Effector memory CD8-positive, alpha-beta T cell (primary cell): ENCODE measurements at regions not wholly inside any gene's neighbourhood (a gene's known extent, or its start where the extent isn't known, plus 50 kb on each side); places are given as distances from the start of the nearest gene placed in this dataset.

ENCODE experiments used
- ATAC-seq: fragments of 150-1000 bp; cut with Tn5 transposase; replicated peaks from 2 replicates; pipeline ENCODE4 v1.10.0; 2021; ENCODE audit warnings: mild to moderate bottlenecking, moderate library complexity
- DNase-seq, 3 experiments: peaks; one replicate each; pipeline ENCODE4 v3.0.0; 2021
- H3K27ac Mint-ChIP-seq, 2 donors: one replicate each; pipeline ENCODE4 v1.8.0; 2022; ENCODE audit warnings: mild to moderate bottlenecking in 2 of 2, mixed read lengths in 2 of 2, moderate library complexity in 2 of 2
- H3K27me3 Mint-ChIP-seq, 2 donors: one replicate each; pipeline ENCODE4 v1.8.0; 2022; ENCODE audit warnings: mixed read lengths in 2 of 2
- H3K36me3 Mint-ChIP-seq: one replicate; pipeline ENCODE4 v1.8.0; 2022; ENCODE audit warnings: mild to moderate bottlenecking, moderate library complexity, mixed read lengths; ENCODE audit not compliant: insufficient read depth
- H3K4me1 Mint-ChIP-seq, 2 donors: one replicate each; pipeline ENCODE4 v1.8.0; 2022; ENCODE audit warnings: low read depth in 2 of 2, mixed read lengths in 2 of 2
- H3K4me3 Mint-ChIP-seq, 2 donors: one replicate each; pipeline ENCODE4 v1.8.0; 2022; ENCODE audit warnings: mild to moderate bottlenecking in 2 of 2, mixed read lengths in 2 of 2, moderate library complexity in 2 of 2
- H3K9me3 Mint-ChIP-seq, 2 donors: one replicate each; pipeline ENCODE4 v1.8.0; 2022; ENCODE audit warnings: mixed read lengths in 2 of 2

DNA sequence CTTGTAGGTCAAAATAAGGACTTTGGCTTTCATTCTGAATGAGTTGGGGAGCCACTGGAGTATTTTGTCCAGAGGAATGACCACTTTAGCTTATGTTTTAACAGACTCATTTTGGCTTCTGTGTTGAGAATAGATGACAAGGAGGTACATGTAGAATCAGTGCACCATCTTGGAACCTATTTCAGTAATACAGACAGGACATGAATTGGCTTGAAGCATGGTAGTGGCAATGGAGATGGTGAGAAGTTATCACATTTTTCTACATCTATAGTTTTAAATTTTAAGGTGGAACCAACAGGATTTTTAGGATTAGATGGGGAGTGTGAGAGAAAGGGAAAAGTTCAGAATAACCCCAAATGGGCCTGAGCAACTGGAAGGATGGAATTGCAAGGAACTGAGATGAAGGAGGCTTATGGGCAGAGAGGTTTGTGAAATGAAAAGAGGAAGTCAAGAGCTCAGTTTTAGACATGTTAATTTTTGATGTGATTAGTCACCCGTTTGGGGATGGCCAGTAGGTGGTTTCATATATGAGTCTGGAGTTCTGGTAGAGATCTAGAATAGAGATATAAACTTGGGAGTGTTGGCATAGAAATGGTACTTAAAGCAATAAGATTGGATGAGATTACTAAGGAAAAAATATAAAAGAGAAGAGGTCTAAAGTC, 89.2 kb upstream of the JAZF1 start:
- Mint-ChIP-seq H3K4me3 (no peak overlapping the region), H3K4me1 (peaks cover 2 to 8% of the 10 kb centered on the region in 2 donors), H3K9me3 (no peaks in the 10 kb centered on the region), H3K36me3 (no peaks in the 10 kb centered on the region), H3K27ac (no peak overlapping the region), H3K27me3 (peaks cover 12 to 19% of the 10 kb centered on the region in 2 donors)
- DNase-seq: no peak
- ATAC-seq: no peak

DNA sequence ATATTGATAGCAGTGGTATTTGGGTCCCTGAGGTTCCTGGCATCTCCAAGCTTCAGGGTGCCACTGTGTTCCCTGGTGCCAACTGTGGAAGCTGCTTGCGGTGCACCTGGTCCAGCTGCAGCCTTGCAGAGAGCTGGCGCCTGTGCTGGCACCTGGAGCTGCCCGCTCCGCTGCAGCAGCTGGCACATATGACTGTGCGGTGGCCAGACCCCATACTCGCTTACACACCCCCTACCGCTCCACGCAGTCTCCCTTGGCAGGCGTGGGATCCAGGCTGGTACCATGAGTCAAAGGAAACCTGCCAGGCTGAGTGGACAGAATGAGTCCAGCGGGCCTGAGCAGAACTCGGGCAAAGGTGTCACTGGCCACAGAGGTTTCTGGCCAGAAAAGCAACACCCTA, 89.9 kb upstream of the JAZF1 start:
- H3K9me3 Mint-ChIP-seq: no peaks in the 10 kb centered on the region
- H3K27ac Mint-ChIP-seq: no peak overlapping the region
- H3K4me1 Mint-ChIP-seq: peaks cover 2 to 8% of the 10 kb centered on the region in 2 donors
- DNase-seq (no peak), ATAC-seq (no peak)
- peaks cover 12 to 19% of the 10 kb centered on the region in 2 donors for H3K27me3 Mint-ChIP-seq
- no peaks in the 10 kb centered on the region for H3K36me3 Mint-ChIP-seq
- no peak overlapping the region for H3K4me3 Mint-ChIP-seq

DNA sequence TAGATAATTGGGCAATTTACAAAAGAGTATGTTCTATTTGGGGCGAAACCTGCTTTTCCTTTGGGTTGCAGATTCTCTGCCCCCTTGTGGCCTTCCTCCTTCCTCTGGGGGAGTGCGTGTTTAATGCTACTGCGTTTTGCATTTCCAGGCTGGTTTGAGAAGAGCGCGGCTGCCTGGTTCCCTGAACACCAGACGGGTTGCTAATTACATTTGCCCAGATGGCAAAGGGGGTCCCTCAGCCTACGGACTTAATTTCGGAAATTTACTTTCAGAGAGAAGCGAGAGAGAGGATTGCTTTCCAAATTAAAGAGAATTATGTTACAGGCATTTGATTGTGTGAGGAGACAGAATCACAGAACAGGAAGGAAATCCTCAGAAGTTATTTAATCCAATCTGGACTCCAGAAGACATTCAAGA, 91.9 kb upstream of the JAZF1 start:
- H3K27ac Mint-ChIP-seq: no peak overlapping the region
- DNase-seq (peak; percentile 12 to 16 (median 14)), ATAC-seq (peak; percentile 37)
- H3K9me3 Mint-ChIP-seq: no peaks in the 10 kb centered on the region
- peaks cover 13 to 19% of the 10 kb centered on the region in 2 donors for H3K27me3 Mint-ChIP-seq
- no peaks in the 10 kb centered on the region for H3K36me3 Mint-ChIP-seq
- H3K4me3 Mint-ChIP-seq: no peak overlapping the region
- peaks cover 2 to 3% of the 10 kb centered on the region in 2 donors for H3K4me1 Mint-ChIP-seq

DNA sequence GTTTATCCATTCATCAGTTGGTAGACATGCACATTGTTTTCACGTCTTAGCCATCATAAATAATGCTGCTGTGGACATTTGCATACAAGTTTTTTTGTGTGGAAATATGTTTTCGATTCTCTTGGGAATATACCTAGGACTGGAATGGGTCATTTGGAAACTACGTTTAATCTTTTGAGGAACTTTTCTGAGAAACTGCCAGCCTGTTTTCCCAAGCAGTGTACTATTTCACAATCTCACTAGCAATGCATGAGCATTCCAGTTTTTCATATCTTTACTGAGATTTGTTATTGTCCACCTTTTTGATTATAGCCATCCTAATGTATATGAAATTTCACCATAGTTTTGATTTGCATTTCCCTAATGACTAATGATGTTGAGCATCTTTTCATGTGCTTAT, 95.7 kb upstream of the JAZF1 start:
- H3K9me3 Mint-ChIP-seq: no peaks in the 10 kb centered on the region
- peaks cover 2 to 3% of the 10 kb centered on the region in 2 donors for H3K4me1 Mint-ChIP-seq
- H3K4me3 Mint-ChIP-seq: no peak overlapping the region
- DNase-seq: no peak
- H3K27ac Mint-ChIP-seq: no peak overlapping the region
- H3K27me3 Mint-ChIP-seq: peaks cover 2 to 11% of the 10 kb centered on the region in 2 donors
- no peak for ATAC-seq
- H3K36me3 Mint-ChIP-seq: no peaks in the 10 kb centered on the region

DNA sequence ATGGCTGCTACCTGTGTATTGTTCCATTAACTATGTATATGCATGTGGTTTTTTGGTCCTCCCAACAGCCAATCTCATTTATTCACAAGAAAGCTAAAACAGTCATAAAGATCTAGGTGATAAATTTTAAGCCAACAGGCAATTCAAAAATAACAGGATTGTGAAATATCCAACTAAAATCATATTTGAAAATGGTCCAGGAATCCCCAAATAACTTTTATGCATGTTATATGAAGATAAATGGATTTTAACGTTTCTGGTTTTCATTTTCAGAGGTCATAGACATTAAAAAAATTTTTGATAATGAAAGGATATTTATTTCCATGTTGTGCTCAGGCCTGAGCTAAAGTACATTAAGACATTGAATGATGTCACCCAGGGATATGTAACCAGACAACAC, 96.8 kb upstream of the JAZF1 start:
- H3K36me3 Mint-ChIP-seq: no peaks in the 10 kb centered on the region
- ATAC-seq: no peak
- peaks cover 2 to 3% of the 10 kb centered on the region in 2 donors for H3K4me1 Mint-ChIP-seq
- H3K27me3 Mint-ChIP-seq: peaks cover 11 to 13% of the 10 kb centered on the region in 2 donors
- H3K9me3 Mint-ChIP-seq: no peaks in the 10 kb centered on the region
- H3K4me3 Mint-ChIP-seq: no peak overlapping the region
- H3K27ac Mint-ChIP-seq: no peak overlapping the region
- no peak for DNase-seq

DNA sequence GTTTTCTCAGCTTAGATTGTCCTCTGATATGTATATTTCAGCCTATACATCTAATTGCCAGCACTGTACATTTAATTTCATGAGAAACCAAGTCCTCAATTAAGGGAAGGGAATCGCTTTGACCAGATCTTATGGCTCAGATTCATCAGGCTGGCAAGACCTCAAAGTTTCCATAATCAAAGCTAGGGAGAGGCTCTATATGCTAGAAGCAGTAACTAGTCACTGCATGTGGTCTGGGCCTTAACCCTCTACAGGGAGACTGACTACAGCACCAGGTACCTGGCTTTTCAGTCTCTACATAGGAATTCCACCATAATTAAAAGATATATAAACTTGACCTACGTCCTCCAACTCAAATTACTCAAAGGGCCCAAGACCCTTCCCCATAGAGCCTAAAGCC, 97.4 kb upstream of the JAZF1 start:
- no peak overlapping the region for H3K27ac Mint-ChIP-seq
- DNase-seq (no peak), ATAC-seq (no peak)
- H3K36me3 Mint-ChIP-seq: no peaks in the 10 kb centered on the region
- no peak overlapping the region for H3K4me3 Mint-ChIP-seq
- H3K9me3 Mint-ChIP-seq: no peaks in the 10 kb centered on the region
- H3K27me3 Mint-ChIP-seq: peaks cover 11 to 15% of the 10 kb centered on the region in 2 donors
- H3K4me1 Mint-ChIP-seq: no peaks in the 10 kb centered on the region

DNA sequence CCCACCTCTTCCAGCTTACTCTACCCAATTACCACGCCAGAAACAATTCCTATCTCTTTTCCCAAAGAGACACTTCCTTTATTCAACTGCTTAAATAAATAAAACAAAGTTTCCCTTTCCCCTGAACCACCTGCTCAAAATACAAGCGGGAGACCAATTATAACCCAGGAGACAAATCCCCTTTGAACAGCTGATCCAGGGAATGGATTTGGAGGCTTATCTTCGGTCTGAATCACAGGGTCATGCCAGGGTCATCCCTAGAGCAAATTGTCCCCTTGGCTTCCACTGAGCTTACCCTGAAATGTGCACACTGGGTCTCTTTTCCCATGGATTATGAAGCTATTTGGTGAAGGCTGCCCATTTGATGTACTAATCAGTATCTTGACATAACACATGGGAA, 99.9 kb upstream of the JAZF1 start:
- H3K4me1 Mint-ChIP-seq: no peaks in the 10 kb centered on the region
- H3K27me3 Mint-ChIP-seq: peaks cover 11 to 29% of the 10 kb centered on the region in 2 donors

DNA sequence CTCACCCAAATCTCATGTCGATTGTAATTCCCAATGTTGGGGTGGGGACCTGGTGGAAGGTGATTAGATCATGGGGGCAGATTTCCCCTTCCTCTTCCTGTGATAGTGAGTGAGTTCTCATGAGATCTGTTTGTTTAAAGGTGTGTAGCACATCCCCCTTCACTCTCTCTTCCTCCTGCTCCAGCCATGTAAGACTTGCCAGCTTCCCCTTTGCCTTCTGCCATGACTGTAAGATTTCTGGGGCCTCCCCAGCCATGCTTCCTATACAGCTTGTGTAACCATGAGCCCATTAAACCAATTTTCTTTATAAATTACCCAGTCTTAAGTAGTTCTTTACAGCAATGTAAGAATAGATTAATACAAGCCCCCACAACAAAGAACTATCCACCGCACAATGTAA, 109.9 kb upstream of the JAZF1 start:
- H3K36me3 Mint-ChIP-seq: no peaks in the 10 kb centered on the region
- DNase-seq (no peak), ATAC-seq (no peak)
- no peak overlapping the region for H3K27ac Mint-ChIP-seq
- no peaks in the 10 kb centered on the region for H3K4me1 Mint-ChIP-seq
- H3K9me3 Mint-ChIP-seq: no peaks in the 10 kb centered on the region
- H3K4me3 Mint-ChIP-seq: no peak overlapping the region
- peaks cover 14 to 44% of the 10 kb centered on the region in 2 donors for H3K27me3 Mint-ChIP-seq

More for the DNA sequence above, 99.9 kb upstream of the JAZF1 start:
- Mint-ChIP-seq H3K4me3 (no peak overlapping the region), H3K36me3 (no peaks in the 10 kb centered on the region), H3K9me3 (no peaks in the 10 kb centered on the region), H3K27ac (no peak overlapping the region)
- no peak for ATAC-seq
- no peak for DNase-seq

DNA sequence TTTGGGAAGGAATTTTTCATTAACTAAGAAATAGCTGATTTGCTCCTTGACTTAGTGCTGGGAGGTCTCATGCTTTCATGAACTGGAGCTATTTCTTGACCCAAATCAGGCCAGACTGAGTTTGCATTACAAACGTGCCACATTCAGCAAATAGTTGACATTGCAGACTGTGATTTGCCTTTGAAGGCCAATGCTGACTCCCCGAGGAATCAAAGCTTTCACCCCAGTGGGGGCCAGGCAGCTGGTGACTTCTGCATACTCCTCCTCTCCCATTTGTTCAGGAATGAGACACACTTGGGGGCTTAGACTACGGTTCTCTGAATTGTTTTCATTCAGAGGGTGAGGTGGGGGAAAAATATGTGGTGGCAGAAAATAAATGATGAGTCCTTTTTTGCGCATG, 111.0 kb upstream of the JAZF1 start:
- Mint-ChIP-seq H3K4me3 (no peak overlapping the region), H3K4me1 (no peaks in the 10 kb centered on the region), H3K36me3 (no peaks in the 10 kb centered on the region), H3K9me3 (no peaks in the 10 kb centered on the region), H3K27me3 (peaks cover 16 to 33% of the 10 kb centered on the region in 2 donors), H3K27ac (no peak overlapping the region)
- no peak for DNase-seq
- no peak for ATAC-seq

DNA sequence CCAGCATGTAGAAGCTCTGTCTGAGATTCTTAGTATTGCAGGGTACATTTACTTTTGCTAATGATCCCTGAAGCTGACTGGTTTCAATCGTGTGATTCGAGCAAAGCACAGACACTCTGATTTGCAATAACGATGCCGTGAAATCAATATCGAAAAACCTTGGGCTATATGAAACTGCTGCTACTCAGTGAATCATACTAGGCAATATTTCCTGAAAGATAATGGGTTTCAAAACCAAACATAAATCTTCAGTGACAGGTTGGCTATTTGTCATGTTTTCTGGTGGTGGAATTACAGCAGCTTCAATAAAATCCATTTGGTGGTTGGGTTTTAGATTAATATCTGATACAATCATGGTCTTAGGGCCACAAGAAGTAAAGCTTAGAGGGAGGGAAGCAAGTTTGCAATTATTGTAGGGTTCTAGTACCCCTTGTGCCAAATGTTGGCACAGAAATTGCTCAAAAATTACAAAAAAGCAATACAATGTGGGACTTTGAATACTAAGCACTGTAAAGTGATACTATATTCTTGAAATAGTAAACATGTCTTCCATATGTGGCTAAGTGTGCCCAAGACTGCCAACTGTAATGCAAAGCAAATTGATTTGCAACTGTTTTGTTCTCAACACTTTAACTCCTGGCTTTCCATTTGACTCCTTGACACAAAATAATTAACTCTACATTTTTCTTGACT, 112.4 kb upstream of the JAZF1 start:
- Mint-ChIP-seq H3K9me3 (no peaks in the 10 kb centered on the region), H3K4me1 (no peaks in the 10 kb centered on the region), H3K27me3 (peaks cover 16 to 33% of the 10 kb centered on the region in 2 donors), H3K36me3 (no peaks in the 10 kb centered on the region), H3K4me3 (no peak overlapping the region), H3K27ac (no peak overlapping the region)
- no peak for DNase-seq
- no peak for ATAC-seq

DNA sequence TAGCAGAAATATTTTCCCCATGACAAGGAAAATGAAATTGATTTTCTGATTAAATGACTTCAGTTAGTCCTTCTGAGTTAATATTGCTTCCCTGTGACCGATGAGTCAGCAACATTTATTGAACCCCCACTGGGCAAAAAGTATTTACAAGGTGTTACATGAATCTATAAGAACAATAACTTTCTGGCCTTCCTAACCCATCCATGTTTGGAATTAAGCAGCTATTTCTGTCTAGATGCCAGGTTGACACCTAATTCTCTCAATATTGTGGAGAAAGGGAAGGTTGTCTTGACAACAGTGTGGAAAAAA, 112.9 kb upstream of the JAZF1 start:
- Mint-ChIP-seq H3K4me1 (no peaks in the 10 kb centered on the region), H3K27ac (no peak overlapping the region), H3K36me3 (no peaks in the 10 kb centered on the region), H3K27me3 (peaks cover 16 to 33% of the 10 kb centered on the region in 2 donors), H3K9me3 (no peaks in the 10 kb centered on the region), H3K4me3 (no peak overlapping the region)
- DNase-seq: no peak
- no peak for ATAC-seq

DNA sequence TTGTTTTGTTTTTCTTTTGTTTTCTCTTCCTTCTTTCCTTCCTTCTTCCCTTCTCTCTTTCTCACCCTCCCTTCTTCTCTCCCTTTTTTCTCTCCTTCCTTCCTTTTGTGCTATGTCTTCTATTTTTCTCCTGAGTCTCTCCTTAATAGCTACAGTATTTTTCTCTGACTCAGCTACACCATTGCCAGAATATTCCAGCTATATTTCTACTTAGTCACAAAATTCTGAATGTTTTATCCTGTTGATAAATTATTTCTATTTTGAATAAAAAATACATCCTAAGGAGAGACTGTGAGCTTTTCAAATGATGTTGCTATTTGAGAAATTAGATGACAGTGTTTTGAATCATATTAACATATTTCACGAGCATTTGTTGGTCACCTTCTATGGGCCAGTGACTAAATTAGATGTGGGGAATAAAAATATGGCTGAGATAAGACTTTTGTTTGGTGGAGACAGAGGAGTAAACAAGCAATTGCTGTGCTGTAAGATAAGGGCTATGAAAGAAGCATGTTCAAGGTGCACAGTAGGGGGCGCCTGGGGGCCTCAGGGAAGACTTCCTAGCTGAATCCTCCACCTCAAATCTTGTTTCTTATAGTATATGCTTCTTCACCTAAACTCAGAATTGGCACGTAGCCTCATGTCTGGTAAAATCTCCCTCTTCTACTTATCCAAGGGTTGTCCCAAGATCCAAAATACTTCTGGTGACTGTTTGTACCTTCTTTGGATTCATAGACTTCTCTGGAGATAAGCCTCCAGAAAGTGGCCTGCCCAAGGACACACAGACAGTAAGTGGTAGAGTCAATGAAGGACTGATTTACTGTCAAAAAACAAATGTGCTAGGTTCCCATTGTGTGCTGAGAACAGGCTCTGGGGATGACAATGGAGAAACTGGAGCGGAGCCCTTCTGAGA, 115.5 kb upstream of the CREB5 start:
- H3K27me3 Mint-ChIP-seq: peaks cover 13 to 28% of the 10 kb centered on the region in 2 donors
- ATAC-seq (no peak), DNase-seq (peak; percentile 2 to 35 (median 6))
- no peaks in the 10 kb centered on the region for H3K36me3 Mint-ChIP-seq
- H3K4me1 Mint-ChIP-seq: no peaks in the 10 kb centered on the region
- no peak overlapping the region for H3K27ac Mint-ChIP-seq
- no peaks in the 10 kb centered on the region for H3K9me3 Mint-ChIP-seq
- H3K4me3 Mint-ChIP-seq: no peak overlapping the region

DNA sequence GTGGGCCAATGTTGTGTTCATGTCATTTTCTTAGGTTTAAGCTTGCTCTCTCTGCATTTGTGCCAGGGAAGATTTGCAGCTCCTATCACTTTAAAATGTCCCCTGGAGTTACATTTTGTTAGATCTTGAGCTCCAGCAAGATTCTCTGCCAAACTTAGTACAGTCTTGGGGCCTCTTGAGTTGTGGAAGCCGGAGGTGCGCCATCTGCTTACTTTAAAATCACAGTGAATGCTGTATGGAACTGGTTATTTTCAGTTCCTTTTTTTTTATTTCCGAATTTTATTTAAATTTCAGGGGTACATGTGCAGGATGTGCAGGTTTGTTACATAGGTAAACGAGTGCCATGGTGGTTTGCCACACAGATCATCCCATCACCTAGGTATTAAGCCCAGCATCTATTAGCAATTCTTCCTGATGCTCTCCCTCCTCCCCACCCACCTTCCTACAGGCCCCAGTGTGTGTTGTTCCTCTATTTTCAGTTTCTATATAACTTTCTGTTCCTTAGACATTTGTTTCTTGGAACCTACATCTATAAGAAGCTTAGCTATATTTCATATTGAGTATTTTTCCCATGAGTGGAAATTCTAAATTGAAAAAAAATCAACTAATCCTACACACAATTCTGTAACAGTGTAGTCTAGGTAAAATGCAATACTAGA, 114.4 kb upstream of the CREB5 start:
- Mint-ChIP-seq H3K4me1 (no peaks in the 10 kb centered on the region), H3K9me3 (no peaks in the 10 kb centered on the region), H3K4me3 (no peak overlapping the region), H3K36me3 (no peaks in the 10 kb centered on the region), H3K27ac (no peak overlapping the region), H3K27me3 (peaks cover 8 to 17% of the 10 kb centered on the region in 2 donors)
- DNase-seq: no peak
- ATAC-seq: no peak
